HepG2 (cell line): ENCODE measurements at regions not wholly inside any gene's neighbourhood (a gene's known extent, or its start where the extent isn't known, plus 50 kb on each side); places are given as distances from the start of the nearest gene placed in this dataset.

ENCODE experiments used
- ATAC-seq: fragments of 200-7000 bp; cut with Tn5 transposase; 3 replicates; pipeline ENCODE4 v1.9.1; 2020; ENCODE audit warnings: mild to moderate bottlenecking, moderate library complexity
- BruUV-seq: library from RNA; stranded (reverse); fragments of 400-500 nt; replicated peaks from 2 replicates; lab custom pipeline; 2021; lab: Mats Ljungman, UMichigan
- CTCF ChIA-PET: fragments of 300-600 bp; formaldehyde crosslinking; extraction: SDS; loops from one replicate; lab custom pipeline; 2021; ENCODE audit warnings: low total read pairs, inconsistent platforms, low intra/inter-chr PET ratio; lab: Yijun Ruan, JAX
- POLR2A ChIA-PET: fragments of 350-600 bp; sonication (Branson Sonifier 250); formaldehyde crosslinking; loops from one replicate; lab custom pipeline; 2020; ENCODE audit warnings: antibody characterized with exemption, inconsistent platforms; lab: Yijun Ruan, JAX
- DNase-seq: peaks from one replicate; pipeline ENCODE4 v3.0.0-alpha.2; 2015; ENCODE audit warnings: low spot score
- FAIRE-seq: peaks from 3 replicates; lab custom pipeline; 2011; peaks lifted over from hg19 to GRCh38; lab: Jason Lieb, UNC
- H2AFZ ChIP-seq: one replicate; pipeline ENCODE4 v1.6.1; 2011; ENCODE audit warnings: low read length, inconsistent platforms
- H3K27ac ChIP-seq: fragments of 300-600 bp; 3 replicates; pipeline ENCODE4 v1.8.0; 2011; ENCODE audit warnings: mixed run types, mild to moderate bottlenecking, mixed read lengths, low read length, inconsistent platforms; ENCODE audit not compliant: insufficient read depth; ENCODE audit errors: extremely low read length
- H3K27me3 ChIP-seq, 2 experiments: fragments of 200-600 bp in 1 of 2; 2 replicates in 1 of 2; 3 replicates in 1 of 2; pipeline versions ENCODE4 v1.6.0 to v1.8.0; 2011; ENCODE audit warnings: low read length in 2 of 2, mild to moderate bottlenecking in 2 of 2, moderate library complexity in 2 of 2, inconsistent platforms in 1 of 2; ENCODE audit not compliant: insufficient read depth in 2 of 2, control insufficient read depth in 1 of 2
- H3K36me3 ChIP-seq, 2 experiments: fragments of 200-600 bp in 1 of 2; replicated peaks in 1 of 2; 2 replicates in 1 of 2; 3 replicates in 1 of 2; pipeline versions ENCODE4 v1.5.1 to v1.8.0; 2011; ENCODE audit warnings: low read length in 2 of 2, inconsistent platforms in 1 of 2; ENCODE audit not compliant: insufficient read depth in 2 of 2, control insufficient read depth in 1 of 2
- H3K4me1 ChIP-seq: 2 replicates; pipeline ENCODE4 v1.5.1; 2012; ENCODE audit warnings: low read length, inconsistent platforms; ENCODE audit not compliant: insufficient read depth
- H3K4me2 ChIP-seq: 2 replicates; pipeline ENCODE4 v1.6.0; 2011; ENCODE audit warnings: low read depth, low read length, inconsistent platforms
- H3K4me3 ChIP-seq, 3 experiments: fragments of 200-600 bp in 1 of 3; sonication (generic), shearing (Covaris generic) in 1 of 3; replicated peaks in 1 of 3; 2 replicates each; pipeline ENCODE4 v1.5.1; 2011 to 2016; ENCODE audit warnings: low read length in 3 of 3, inconsistent platforms in 2 of 3, low read depth in 2 of 3, mild to moderate bottlenecking in 2 of 3, control low read depth in 1 of 3, mixed read lengths in 1 of 3; ENCODE audit not compliant: insufficient read depth in 1 of 3
- H3K79me2 ChIP-seq: one replicate; pipeline ENCODE4 v1.6.1; 2011; ENCODE audit warnings: low read length, inconsistent platforms; ENCODE audit not compliant: insufficient read depth
- H3K9ac ChIP-seq: 2 replicates; pipeline ENCODE4 v1.6.0; 2011; ENCODE audit warnings: mild to moderate bottlenecking, low read depth, low read length, inconsistent platforms; ENCODE audit not compliant: insufficient read depth
- H3K9me3 ChIP-seq: 2 replicates; pipeline ENCODE4 v1.5.1; 2012; ENCODE audit warnings: mild to moderate bottlenecking, low read length
- H4K20me1 ChIP-seq: 2 replicates; pipeline ENCODE4 v1.6.0; 2011; ENCODE audit warnings: inconsistent platforms, mild to moderate bottlenecking, low read length, moderate library complexity; ENCODE audit not compliant: insufficient read depth
- ATM ChIP-seq: fragments of 450-650 bp; IDR thresholded peaks from 2 replicates; pipeline ENCODE4 v1.7.1; 2017; ENCODE audit warnings: mild to moderate bottlenecking, borderline replicate concordance
- BCL6 ChIP-seq: IDR thresholded peaks from 2 replicates; pipeline ENCODE4 v1.6.1; 2016; ENCODE audit warnings: missing genetic modification reagents, missing compliant biosample characterization
- CBFB ChIP-seq: sonication (generic); formaldehyde crosslinking; IDR thresholded peaks from 2 replicates; pipeline ENCODE4 v1.4.0; 2020; ENCODE audit warnings: missing genetic modification reagents
- CERS6 ChIP-seq: sonication (generic); formaldehyde crosslinking; IDR thresholded peaks from 2 replicates; pipeline ENCODE4 v1.5.0; 2020; ENCODE audit warnings: missing genetic modification reagents
- HCFC1 ChIP-seq: fragments of 150-350 bp; IDR thresholded peaks from 2 replicates; pipeline ENCODE4 v1.6.1; 2014; ENCODE audit warnings: low read depth, low read length
- LBX2 ChIP-seq: sonication (generic); formaldehyde crosslinking; IDR thresholded peaks from 2 replicates; pipeline ENCODE4 v1.5.0; 2020; ENCODE audit warnings: missing genetic modification reagents, mild to moderate bottlenecking, borderline replicate concordance
- RBFOX2 ChIP-seq: fragments of 200-400 bp; formaldehyde crosslinking; IDR thresholded peaks from 2 replicates; pipeline ENCODE4 v1.6.1; 2017; ENCODE audit warnings: low read depth, mild to moderate bottlenecking, low read length
- RERE ChIP-seq: IDR thresholded peaks from 2 replicates; pipeline ENCODE4 v1.6.1; 2016; ENCODE audit warnings: low read depth, missing genetic modification reagents, missing compliant biosample characterization
- SMC3 ChIP-seq: IDR thresholded peaks from 2 replicates; pipeline ENCODE4 v1.6.1; 2011; ENCODE audit warnings: low read length, improper control_type of control experiment
- TEF ChIP-seq: sonication (generic); formaldehyde crosslinking; IDR thresholded peaks from 2 replicates; pipeline ENCODE4 v1.5.0; 2020; ENCODE audit warnings: missing genetic modification reagents
- U2AF2 ChIP-seq: fragments of 200-400 bp; formaldehyde crosslinking; IDR thresholded peaks from 2 replicates; pipeline ENCODE4 v1.6.1; 2017; ENCODE audit warnings: low read depth, mild to moderate bottlenecking, low read length
- ZFP36 ChIP-seq: fragments of 150-350 bp; IDR thresholded peaks from 2 replicates; pipeline ENCODE4 v1.6.1; 2018; ENCODE audit warnings: borderline replicate concordance, low read length, low read depth; ENCODE audit not compliant: partially characterized antibody
- ZNF781 ChIP-seq: sonication (generic); formaldehyde crosslinking; IDR thresholded peaks from 2 replicates; pipeline ENCODE4 v1.5.1; 2020; ENCODE audit warnings: borderline replicate concordance, mild to moderate bottlenecking, missing genetic modification reagents; ENCODE audit errors: not compliant biosample characterization
- ZNF841 ChIP-seq: sonication (generic); formaldehyde crosslinking; IDR thresholded peaks from 2 replicates; pipeline ENCODE4 v1.8.1; 2023; ENCODE audit warnings: missing genetic modification reagents, borderline replicate concordance
- WGBS: methylation state at CpG from one replicate; pipeline ENCODE4 v1.1.6; 2017; ENCODE audit warnings: low lambda C conversion rate; 5-methylcytosine and 5-hydroxymethylcytosine counted together
- in situ Hi-C: cut with HindIII; loops from 2 replicates; pipeline ENCODE4 v1.10.0; 2017; ENCODE audit warnings: low pct_unique_long_range_greater_than_20kb; ENCODE audit not compliant: extremely low pct_ligation_motif_present
- intact Hi-C: fragments of 100-400 bp; cut with micrococcal nuclease; formaldehyde crosslinking; loops from one replicate; pipeline ENCODE4 v1.10.0; 2022; ENCODE audit not compliant: unreplicated experiment

GRCh38 chr22:26835023-26835422 is 177.6 kb downstream of the MIAT start (continued):
- TF ChIP-seq ZNF781 (CRISPR knock-in tag), result no peak
- TF ChIP-seq HCFC1, result no peak
- no peak for TF ChIP-seq RERE (CRISPR knock-in tag)
- no peak for TF ChIP-seq BCL6 (CRISPR knock-in tag)
- TF ChIP-seq, all 625 proteins: peak for 0

GRCh38 chr22:26835929-26836528 is 178.6 kb downstream of the MIAT start:
- H3K9me3 ChIP-seq, result no peaks in the 10 kb centered on the region
- CTCF ChIA-PET, result no interaction called here
- intact Hi-C loops, result loop anchor here (5.0 kb wide), 1 partner anchor 966 kb away; the partner anchor contains the start of gene MN1
- no peaks in the 10 kb centered on the region for H3K36me3 ChIP-seq
- no peak overlapping the region for H3K4me2 ChIP-seq
- POLR2A ChIA-PET, result no interaction called here
- H3K27me3 ChIP-seq, result peaks cover 1 to 18% of the 10 kb centered on the region in 2 experiments; a peak in 2 of 5 replicates
- H3K27ac ChIP-seq, result no peak overlapping the region
- H3K4me1 ChIP-seq, result no peaks in the 10 kb centered on the region
- WGBS, result 10% methylated on average over 1 of the region's 3 CpGs
- FAIRE-seq (no peak), DNase-seq (peak; percentile 26), ATAC-seq (peak; percentile 63)
- no peaks in the 10 kb centered on the region for H3K79me2 ChIP-seq
- BruUV-seq, result no TSS peak
- no peak overlapping the region for H2AFZ ChIP-seq
- in situ Hi-C loops, result no loop called here
- no peak overlapping the region for H3K4me3 ChIP-seq
- no peaks in the 10 kb centered on the region for H4K20me1 ChIP-seq
- H3K9ac ChIP-seq, result no peak overlapping the region
- TF ChIP-seq TEF (CRISPR knock-in tag) (no peak), SMC3 (peak; percentile 23; the same call in 1 of the 2 replicates), CERS6 (CRISPR knock-in tag) (no peak), ZFP36 (no peak), CBFB (CRISPR knock-in tag) (no peak), ATM (no peak), RBFOX2 (no peak), U2AF2 (no peak), ZNF841 (CRISPR knock-in tag) (no peak), LBX2 (CRISPR knock-in tag) (no peak)
